ENCODE measurements at regions not wholly inside any gene's neighbourhood (a gene's known extent, or its start where the extent isn't known, plus 50 kb on each side); places are given as distances from the start of the nearest gene placed in this dataset.

- DNase-seq (ENCODE audit: extremely low spot score, unreplicated experiment) = no peak
- peaks cover 7% of the 10 kb centered on the region for H3K27me3 Mint-ChIP-seq
- TF ChIP-seq CTCF (conservative IDR thresholded peaks at IDR 0.05) = no peak
- no peaks in the 10 kb centered on the region for H3K4me1 Mint-ChIP-seq (ENCODE audit: unreplicated experiment)
- no peak overlapping the region for H3K4me3 Mint-ChIP-seq
- no peak overlapping the region for H3K27ac Mint-ChIP-seq
- H3K9me3 Mint-ChIP-seq = peaks cover 5% of the 10 kb centered on the region
- no peaks in the 10 kb centered on the region for H3K36me3 Mint-ChIP-seq
These were observed 67.5 kb downstream of the ATP6V1G3 start for GRCh38 chr1:198472997-198473396.

GRCh38 chr1:198472119-198472518 is 68.4 kb downstream of the ATP6V1G3 start:
- no peak for DNase-seq (ENCODE audit: extremely low spot score, unreplicated experiment)
- Mint-ChIP-seq H3K36me3 (no peaks in the 10 kb centered on the region), H3K27me3 (peaks cover 7% of the 10 kb centered on the region), H3K9me3 (peaks cover 5% of the 10 kb centered on the region), H3K4me3 (no peak overlapping the region), H3K4me1 (ENCODE audit: unreplicated experiment) (no peaks in the 10 kb centered on the region), H3K27ac (no peak overlapping the region)
- TF ChIP-seq CTCF (conservative IDR thresholded peaks at IDR 0.05) = no peak

- Mint-ChIP-seq H3K4me1 (ENCODE audit: unreplicated experiment) (no peaks in the 10 kb centered on the region), H3K36me3 (no peaks in the 10 kb centered on the region), H3K27ac (no peak overlapping the region), H3K9me3 (no peaks in the 10 kb centered on the region), H3K27me3 (no peaks in the 10 kb centered on the region), H3K4me3 (no peak overlapping the region)
- no peak for DNase-seq (ENCODE audit: extremely low spot score, unreplicated experiment)
- TF ChIP-seq CTCF (conservative IDR thresholded peaks at IDR 0.05) = no peak
These were observed 72.6 kb downstream of the ATP6V1G3 start for GRCh38 chr1:198467907-198468306.

GRCh38 chr1:198467342-198467741 is 73.1 kb downstream of the ATP6V1G3 start:
- TF ChIP-seq CTCF (conservative IDR thresholded peaks at IDR 0.05) = no peak
- Mint-ChIP-seq H3K27me3 (no peaks in the 10 kb centered on the region), H3K36me3 (no peaks in the 10 kb centered on the region), H3K4me3 (no peak overlapping the region), H3K4me1 (ENCODE audit: unreplicated experiment) (no peaks in the 10 kb centered on the region), H3K27ac (no peak overlapping the region), H3K9me3 (no peaks in the 10 kb centered on the region)
- no peak for DNase-seq (ENCODE audit: extremely low spot score, unreplicated experiment)

GRCh38 chr1:198465201-198466144 is 75.0 kb downstream of the ATP6V1G3 start:
- H3K4me3 Mint-ChIP-seq = no peak overlapping the region
- no peaks in the 10 kb centered on the region for H3K4me1 Mint-ChIP-seq (ENCODE audit: unreplicated experiment)
- H3K9me3 Mint-ChIP-seq = no peaks in the 10 kb centered on the region
- peak overlapping the region; percentile 77 for H3K27ac Mint-ChIP-seq
- TF ChIP-seq CTCF (conservative IDR thresholded peaks at IDR 0.05) = peak; percentile 84
- H3K36me3 Mint-ChIP-seq = no peaks in the 10 kb centered on the region
- no peak for DNase-seq (ENCODE audit: extremely low spot score, unreplicated experiment)
- H3K27me3 Mint-ChIP-seq = no peaks in the 10 kb centered on the region
